ENCODE measurements at regions not wholly inside any gene's neighbourhood (a gene's known extent, or its start where the extent isn't known, plus 50 kb on each side); places are given as distances from the start of the nearest gene placed in this dataset.
A peak's percentile ranks its signal among the peaks of the same experiment; 100 is the strongest.

DNA sequence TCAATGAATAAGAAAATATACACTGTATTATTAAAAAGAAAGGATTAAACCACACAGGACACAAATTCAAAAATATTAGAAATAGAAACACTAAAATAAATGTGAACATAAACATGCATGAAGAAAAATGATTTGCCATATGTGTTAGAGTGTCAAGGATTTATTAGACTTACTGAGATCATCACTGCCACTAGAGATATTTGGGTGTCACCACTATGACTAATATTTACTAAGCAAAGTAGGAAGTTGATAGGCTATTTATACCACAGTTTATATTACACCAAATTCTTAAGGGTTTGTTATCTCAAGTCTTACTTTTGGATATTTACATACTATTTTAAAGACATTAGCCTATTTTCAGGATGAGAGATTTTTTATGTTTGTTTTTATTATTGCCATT, 575.0 kb upstream of the SGO1 start:
- no peak overlapping the region for H3K4me3 ChIP-seq
- H3K27ac ChIP-seq: no peak overlapping the region
- H3K4me1 ChIP-seq (ENCODE audit: low read depth): no peaks in the 10 kb centered on the region
- no peak for DNase-seq (ENCODE audit: low read depth in 1 of 2, low spot score in 1 of 2)
- no peaks in the 10 kb centered on the region for H3K27me3 ChIP-seq
- H3K36me3 ChIP-seq: no peaks in the 10 kb centered on the region
- TF ChIP-seq, protein P1, sequence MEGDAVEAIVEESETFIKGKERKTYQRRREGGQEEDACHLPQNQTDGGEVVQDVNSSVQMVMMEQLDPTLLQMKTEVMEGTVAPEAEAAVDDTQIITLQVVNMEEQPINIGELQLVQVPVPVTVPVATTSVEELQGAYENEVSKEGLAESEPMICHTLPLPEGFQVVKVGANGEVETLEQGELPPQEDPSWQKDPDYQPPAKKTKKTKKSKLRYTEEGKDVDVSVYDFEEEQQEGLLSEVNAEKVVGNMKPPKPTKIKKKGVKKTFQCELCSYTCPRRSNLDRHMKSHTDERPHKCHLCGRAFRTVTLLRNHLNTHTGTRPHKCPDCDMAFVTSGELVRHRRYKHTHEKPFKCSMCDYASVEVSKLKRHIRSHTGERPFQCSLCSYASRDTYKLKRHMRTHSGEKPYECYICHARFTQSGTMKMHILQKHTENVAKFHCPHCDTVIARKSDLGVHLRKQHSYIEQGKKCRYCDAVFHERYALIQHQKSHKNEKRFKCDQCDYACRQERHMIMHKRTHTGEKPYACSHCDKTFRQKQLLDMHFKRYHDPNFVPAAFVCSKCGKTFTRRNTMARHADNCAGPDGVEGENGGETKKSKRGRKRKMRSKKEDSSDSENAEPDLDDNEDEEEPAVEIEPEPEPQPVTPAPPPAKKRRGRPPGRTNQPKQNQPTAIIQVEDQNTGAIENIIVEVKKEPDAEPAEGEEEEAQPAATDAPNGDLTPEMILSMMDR (IDR thresholded peaks at IDR 0.05; ENCODE audit: low read depth, low read length): no peak
- no peaks in the 10 kb centered on the region for H3K9me3 ChIP-seq (ENCODE audit: low read depth)

DNA sequence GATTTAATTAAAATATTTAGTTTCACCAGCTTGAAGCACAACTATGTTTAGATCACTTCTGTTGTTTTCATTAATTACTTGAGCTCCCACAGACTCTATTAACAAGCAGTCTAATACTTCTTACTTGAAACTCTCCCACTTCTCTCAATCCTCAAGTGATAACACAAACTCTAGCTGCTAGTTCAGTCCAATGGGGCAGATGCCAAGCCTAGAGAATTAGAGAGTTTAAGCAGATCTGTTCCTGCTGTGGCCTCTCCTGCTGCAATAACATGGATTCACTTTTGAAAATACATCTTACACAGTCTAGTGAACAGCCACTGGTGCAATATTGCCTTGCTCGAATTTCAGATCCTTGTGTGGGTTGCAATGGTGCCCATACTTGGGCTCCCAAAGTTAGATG, 566.4 kb upstream of the SGO1 start:
- TF ChIP-seq, protein P1 (IDR thresholded peaks at IDR 0.05; ENCODE audit: low read depth, low read length): no peak
- no peak for DNase-seq (ENCODE audit: low read depth in 1 of 2, low spot score in 1 of 2)
- Histone ChIP-seq H3K4me1 (ENCODE audit: low read depth) (no peaks in the 10 kb centered on the region), H3K4me3 (no peak overlapping the region), H3K27me3 (no peaks in the 10 kb centered on the region), H3K9me3 (ENCODE audit: low read depth) (no peaks in the 10 kb centered on the region), H3K27ac (no peak overlapping the region), H3K36me3 (no peaks in the 10 kb centered on the region)

DNA sequence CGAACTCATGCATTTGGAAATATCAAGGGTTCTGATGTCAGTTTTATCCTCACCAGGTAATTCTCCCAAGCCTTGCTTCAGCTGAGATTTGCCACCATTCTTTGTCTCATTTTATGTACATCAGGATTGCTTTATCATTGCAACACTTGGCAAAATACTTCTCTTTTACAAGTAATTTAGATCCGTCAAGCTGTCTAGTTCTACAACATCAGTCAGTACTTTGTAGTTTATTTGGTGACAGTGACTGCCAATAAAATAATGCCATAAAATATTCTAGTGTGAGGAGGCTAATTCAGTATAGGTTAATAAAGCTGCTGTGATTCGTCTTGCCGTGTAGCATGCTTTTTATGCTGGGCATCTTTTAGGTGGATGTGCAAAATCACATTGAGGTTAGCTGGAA, 565.3 kb upstream of the SGO1 start:
- Histone ChIP-seq H3K9me3 (ENCODE audit: low read depth) (no peaks in the 10 kb centered on the region), H3K27ac (no peak overlapping the region), H3K36me3 (no peaks in the 10 kb centered on the region), H3K4me3 (no peak overlapping the region), H3K4me1 (ENCODE audit: low read depth) (no peaks in the 10 kb centered on the region), H3K27me3 (no peaks in the 10 kb centered on the region)
- no peak for DNase-seq (ENCODE audit: low read depth in 1 of 2, low spot score in 1 of 2)
- TF ChIP-seq, protein P1 (IDR thresholded peaks at IDR 0.05; ENCODE audit: low read depth, low read length): no peak

DNA sequence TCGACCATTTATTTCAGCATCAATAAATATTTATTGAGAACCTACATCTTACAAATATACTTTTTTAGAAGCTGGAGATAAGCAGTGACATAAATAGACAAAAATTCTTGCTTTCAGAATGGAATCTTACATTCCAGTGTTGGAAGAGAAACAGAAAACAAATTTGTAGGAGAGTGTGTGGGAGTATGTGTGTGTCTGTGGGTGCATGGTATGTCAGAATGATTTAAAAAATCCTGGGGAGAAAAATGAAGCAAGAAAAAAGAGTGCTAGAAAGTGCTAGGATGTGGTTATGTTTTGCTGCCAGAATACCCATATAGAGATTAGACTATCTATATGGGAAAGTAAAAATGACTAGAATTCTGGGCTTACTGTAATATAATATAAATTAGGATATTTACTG, 561.7 kb upstream of the SGO1 start:
- Histone ChIP-seq H3K4me3 (no peak overlapping the region), H3K4me1 (ENCODE audit: low read depth) (peaks cover 3% of the 10 kb centered on the region), H3K36me3 (no peaks in the 10 kb centered on the region), H3K27me3 (no peaks in the 10 kb centered on the region), H3K9me3 (ENCODE audit: low read depth) (no peaks in the 10 kb centered on the region), H3K27ac (no peak overlapping the region)
- TF ChIP-seq, protein P1 (IDR thresholded peaks at IDR 0.05; ENCODE audit: low read depth, low read length): no peak
- DNase-seq (ENCODE audit: low read depth in 1 of 2, low spot score in 1 of 2): peak in 1 of 2 donors; percentile 77

DNA sequence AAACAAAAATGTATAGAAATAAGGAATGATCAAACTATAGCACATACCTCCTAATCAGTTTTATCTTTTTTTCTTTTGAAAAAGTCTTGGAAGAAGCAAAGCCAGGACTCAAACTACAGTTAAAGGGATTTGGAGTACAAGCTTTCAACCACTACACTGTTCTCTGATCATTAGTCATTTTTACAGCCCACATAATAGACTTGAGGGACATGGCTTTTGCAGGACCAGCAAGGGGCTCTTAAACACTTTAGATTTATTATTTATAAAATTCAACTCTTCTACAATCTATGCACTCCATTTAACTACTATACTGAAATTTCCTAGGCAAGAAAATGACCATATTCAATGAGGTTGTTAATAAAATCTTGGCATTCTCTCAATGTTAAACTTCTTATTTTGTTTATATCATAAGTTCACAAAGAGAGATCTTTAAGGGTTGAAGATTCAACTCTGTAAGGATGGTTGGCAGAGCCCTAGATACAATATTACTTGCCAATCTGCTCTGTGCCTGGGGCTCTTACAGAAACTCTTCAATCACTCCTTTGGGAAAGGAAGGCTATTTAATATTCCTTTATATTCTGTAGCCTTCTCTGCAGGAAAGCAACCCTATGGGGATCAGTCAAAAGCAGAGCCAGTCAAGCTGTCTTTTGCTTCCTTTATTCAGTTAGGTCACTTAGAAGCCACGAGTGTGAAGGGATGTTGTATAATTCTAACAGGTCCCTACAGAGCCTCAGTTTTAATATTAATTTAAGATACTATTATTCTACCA, 557.7 kb upstream of the SGO1 start:
- H3K4me3 ChIP-seq: no peak overlapping the region
- TF ChIP-seq, protein P1 (IDR thresholded peaks at IDR 0.05; ENCODE audit: low read depth, low read length): no peak
- no peak overlapping the region for H3K27ac ChIP-seq
- H3K9me3 ChIP-seq (ENCODE audit: low read depth): no peaks in the 10 kb centered on the region
- no peaks in the 10 kb centered on the region for H3K27me3 ChIP-seq
- no peak for DNase-seq (ENCODE audit: low read depth in 1 of 2, low spot score in 1 of 2)
- H3K4me1 ChIP-seq (ENCODE audit: low read depth): peaks cover 3% of the 10 kb centered on the region
- H3K36me3 ChIP-seq: no peaks in the 10 kb centered on the region
